ENCODE measurements at regions not wholly inside any gene's neighbourhood (a gene's known extent, or its start where the extent isn't known, plus 50 kb on each side); places are given as distances from the start of the nearest gene placed in this dataset.
"Not testable (repeated sequence)": the region's sequence is repeated elsewhere in the genome, so short reads cannot be mapped to it uniquely, and the experiment has no call there.

DNA sequence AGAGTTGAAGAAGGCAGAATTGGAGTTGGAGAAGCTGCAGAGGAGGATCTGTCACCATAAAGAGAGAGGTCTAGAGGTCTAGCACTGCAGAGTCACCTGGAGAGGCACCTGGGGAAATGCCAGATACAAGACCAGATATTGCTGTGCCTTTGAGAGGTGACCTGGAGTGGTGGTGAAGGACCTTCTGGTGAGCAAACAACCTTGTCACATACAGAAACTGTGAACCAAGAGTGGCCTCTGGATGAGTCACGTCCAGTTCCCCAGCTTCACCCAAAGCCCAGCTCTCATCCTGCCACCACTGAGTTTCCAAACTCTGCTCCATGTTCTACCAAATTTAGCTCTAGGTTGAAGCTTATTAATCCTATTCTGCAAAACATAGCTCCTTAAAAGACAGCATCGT, 131.1 kb upstream of the FBXL7 start:
- no peaks in the 10 kb centered on the region for H3K36me3 ChIP-seq (ENCODE audit: control insufficient read depth, insufficient read depth, low read length)
- WGBS, 2 experiments (ENCODE audit: insufficient coverage in 2 of 2) = 91% methylated on average over 1 of the region's 2 CpGs; no CpG with 5 or more reads in 1 of the 2 experiments
- H3K4me1 ChIP-seq (ENCODE audit: control insufficient read depth, insufficient read depth, low read length, poor library complexity, severe bottlenecking) = no peaks in the 10 kb centered on the region
- H3K9me3 ChIP-seq (ENCODE audit: control insufficient read depth, low read length) = no peaks in the 10 kb centered on the region
- H3K27ac ChIP-seq (ENCODE audit: low read depth, low read length, severe bottlenecking) = no peak overlapping the region
- no peak overlapping the region for H3K4me3 ChIP-seq (ENCODE audit: extremely low read depth, insufficient read depth, low read length, poor library complexity, severe bottlenecking)

- Histone ChIP-seq H3K36me3 (ENCODE audit: control insufficient read depth, insufficient read depth, low read length) (no peaks in the 10 kb centered on the region), H3K4me3 (ENCODE audit: extremely low read depth, insufficient read depth, low read length, poor library complexity, severe bottlenecking) (no peak overlapping the region), H3K27ac (ENCODE audit: low read depth, low read length, severe bottlenecking) (no peak overlapping the region), H3K9me3 (ENCODE audit: control insufficient read depth, low read length) (no peaks in the 10 kb centered on the region), H3K4me1 (ENCODE audit: control insufficient read depth, insufficient read depth, low read length, poor library complexity, severe bottlenecking) (no peaks in the 10 kb centered on the region)
- 84 to 100% methylated on average over 1 to 2 of the region's 3 CpGs for WGBS, 2 experiments (ENCODE audit: insufficient coverage in 2 of 2)
Observed at GRCh38 chr5:15367489-15367888, 132.5 kb upstream of the FBXL7 start.

DNA sequence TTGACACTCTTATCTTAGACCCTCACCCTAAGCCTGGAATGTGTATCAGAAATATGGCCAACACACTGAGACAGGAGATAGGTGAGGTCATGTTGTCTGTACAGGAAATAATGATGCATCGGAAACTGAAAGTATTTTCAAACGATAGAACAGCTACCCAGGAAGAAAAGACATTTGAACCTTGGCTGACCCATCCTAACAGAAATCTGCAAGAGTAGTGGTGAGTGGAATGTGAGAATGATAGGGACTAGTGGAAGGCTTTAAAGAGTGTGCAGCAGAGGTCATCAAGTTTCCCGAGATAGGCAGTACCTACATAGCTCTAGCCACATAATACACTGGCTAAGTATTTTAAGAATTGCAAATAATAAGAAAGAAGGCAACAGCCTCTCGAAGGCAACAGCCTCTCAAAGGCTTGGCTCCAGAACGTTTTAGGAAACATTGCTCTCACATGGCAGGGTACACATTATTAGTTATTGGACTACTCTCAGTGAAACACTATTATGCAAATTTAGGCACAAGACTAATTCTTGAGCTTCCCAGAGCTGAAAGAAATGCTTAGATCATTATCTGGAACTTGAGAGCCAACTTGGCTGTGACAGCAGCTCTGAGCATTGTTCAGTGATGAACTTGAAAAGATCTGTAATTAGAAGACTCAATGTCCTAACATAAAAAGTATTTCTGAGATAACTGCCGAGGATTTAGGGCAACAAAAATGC, 133.1 kb upstream of the FBXL7 start:
- no peak overlapping the region for H3K4me3 ChIP-seq (ENCODE audit: extremely low read depth, insufficient read depth, low read length, poor library complexity, severe bottlenecking)
- H3K36me3 ChIP-seq (ENCODE audit: control insufficient read depth, insufficient read depth, low read length) = no peaks in the 10 kb centered on the region
- H3K4me1 ChIP-seq (ENCODE audit: control insufficient read depth, insufficient read depth, low read length, poor library complexity, severe bottlenecking) = no peaks in the 10 kb centered on the region
- WGBS, 2 experiments (ENCODE audit: insufficient coverage in 2 of 2) = 95 to 96% methylated on average over 4 of the region's 6 CpGs
- no peak overlapping the region for H3K27ac ChIP-seq (ENCODE audit: low read depth, low read length, severe bottlenecking)
- no peaks in the 10 kb centered on the region for H3K9me3 ChIP-seq (ENCODE audit: control insufficient read depth, low read length)

DNA sequence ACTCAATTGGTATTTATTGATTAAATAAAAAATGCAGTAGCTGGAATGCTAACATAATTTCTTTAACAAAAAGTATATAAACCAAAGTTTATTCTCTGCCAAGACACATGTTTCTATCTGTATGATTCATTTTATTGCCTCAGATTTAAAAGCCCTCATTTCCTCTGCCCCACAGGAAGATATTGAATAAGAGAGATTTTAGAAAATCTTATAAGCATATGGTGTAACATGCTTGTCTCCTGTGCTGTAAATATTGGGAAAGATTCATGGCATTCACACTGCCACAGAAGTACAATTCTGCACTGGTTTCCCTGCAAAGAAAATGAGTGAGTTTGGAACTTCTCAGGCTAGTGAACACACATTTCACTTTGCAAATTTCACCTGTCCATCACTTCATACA, 134.9 kb upstream of the FBXL7 start:
- Histone ChIP-seq H3K36me3 (ENCODE audit: control insufficient read depth, insufficient read depth, low read length) (no peaks in the 10 kb centered on the region), H3K27ac (ENCODE audit: low read depth, low read length, severe bottlenecking) (no peak overlapping the region), H3K4me1 (ENCODE audit: control insufficient read depth, insufficient read depth, low read length, poor library complexity, severe bottlenecking) (no peaks in the 10 kb centered on the region), H3K9me3 (ENCODE audit: control insufficient read depth, low read length) (no peaks in the 10 kb centered on the region), H3K4me3 (ENCODE audit: extremely low read depth, insufficient read depth, low read length, poor library complexity, severe bottlenecking) (no peak overlapping the region)

- no peak overlapping the region for H3K27ac ChIP-seq (ENCODE audit: low read depth, low read length, severe bottlenecking)
- H3K4me1 ChIP-seq (ENCODE audit: control insufficient read depth, insufficient read depth, low read length, poor library complexity, severe bottlenecking) = no peaks in the 10 kb centered on the region
- 78 to 100% methylated on average over 1 to 2 of the region's 2 CpGs for WGBS, 2 experiments (ENCODE audit: insufficient coverage in 2 of 2)
- H3K9me3 ChIP-seq (ENCODE audit: control insufficient read depth, low read length) = no peaks in the 10 kb centered on the region
- H3K4me3 ChIP-seq (ENCODE audit: extremely low read depth, insufficient read depth, low read length, poor library complexity, severe bottlenecking) = no peak overlapping the region
- no peaks in the 10 kb centered on the region for H3K36me3 ChIP-seq (ENCODE audit: control insufficient read depth, insufficient read depth, low read length)
Observed at GRCh38 chr5:15363601-15364000, 136.4 kb upstream of the FBXL7 start.

- H3K9me3 ChIP-seq (ENCODE audit: control insufficient read depth, low read length); H3K4me1 ChIP-seq (ENCODE audit: control insufficient read depth, insufficient read depth, low read length, poor library complexity, severe bottlenecking); H3K4me3 ChIP-seq (ENCODE audit: extremely low read depth, insufficient read depth, low read length, poor library complexity, severe bottlenecking); H3K36me3 ChIP-seq (ENCODE audit: control insufficient read depth, insufficient read depth, low read length); H3K27ac ChIP-seq (ENCODE audit: low read depth, low read length, severe bottlenecking): not testable (repeated sequence)
- 61 to 77% methylated on average over 4 of the region's 4 CpGs for WGBS, 2 experiments (ENCODE audit: insufficient coverage in 2 of 2)
Observed at GRCh38 chr5:15357092-15357453, 142.9 kb upstream of the FBXL7 start.

DNA sequence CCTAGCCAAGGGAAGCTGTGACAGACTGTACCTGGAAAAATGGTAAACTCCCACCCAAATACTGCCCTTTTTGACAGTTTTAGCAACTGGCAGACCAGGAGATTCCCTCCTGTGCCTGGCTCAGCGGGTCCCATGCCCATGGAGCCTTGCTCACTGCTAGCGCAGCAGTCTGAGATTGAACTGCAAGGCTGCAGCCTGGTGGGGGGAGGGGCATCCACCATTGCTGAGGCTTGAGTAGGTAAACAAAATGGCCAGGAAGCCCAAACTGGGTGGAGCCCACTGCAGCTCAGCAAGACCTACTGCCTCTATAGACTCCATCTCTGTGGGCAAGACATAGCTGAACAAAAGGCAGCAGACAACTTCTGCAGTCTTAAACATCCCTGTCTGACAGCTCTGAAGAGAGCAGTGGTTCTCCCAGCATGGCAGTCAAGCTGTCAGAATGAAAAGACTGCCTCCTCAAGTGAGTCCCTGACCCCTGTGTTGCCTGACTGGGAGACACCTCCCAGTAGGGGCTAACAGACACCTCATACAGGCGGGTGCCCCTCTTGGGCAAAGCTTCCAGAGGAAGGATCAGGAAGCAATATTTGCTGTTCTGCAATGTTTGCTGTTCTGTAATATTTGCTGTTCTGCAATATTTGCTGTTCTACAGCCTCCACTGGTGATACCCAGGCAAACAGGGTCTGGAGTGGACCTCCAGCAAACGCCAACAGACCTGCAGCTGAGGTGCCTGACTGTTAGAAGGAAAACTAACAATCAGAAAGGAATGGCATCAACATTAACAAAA, 143.5 kb upstream of the FBXL7 start:
- H3K27ac ChIP-seq (ENCODE audit: low read depth, low read length, severe bottlenecking); H3K4me1 ChIP-seq (ENCODE audit: control insufficient read depth, insufficient read depth, low read length, poor library complexity, severe bottlenecking); H3K4me3 ChIP-seq (ENCODE audit: extremely low read depth, insufficient read depth, low read length, poor library complexity, severe bottlenecking); H3K36me3 ChIP-seq (ENCODE audit: control insufficient read depth, insufficient read depth, low read length); H3K9me3 ChIP-seq (ENCODE audit: control insufficient read depth, low read length): not testable (repeated sequence)
- WGBS, 2 experiments (ENCODE audit: insufficient coverage in 2 of 2) = 90 to 100% methylated on average over 2 of the region's 4 CpGs

DNA sequence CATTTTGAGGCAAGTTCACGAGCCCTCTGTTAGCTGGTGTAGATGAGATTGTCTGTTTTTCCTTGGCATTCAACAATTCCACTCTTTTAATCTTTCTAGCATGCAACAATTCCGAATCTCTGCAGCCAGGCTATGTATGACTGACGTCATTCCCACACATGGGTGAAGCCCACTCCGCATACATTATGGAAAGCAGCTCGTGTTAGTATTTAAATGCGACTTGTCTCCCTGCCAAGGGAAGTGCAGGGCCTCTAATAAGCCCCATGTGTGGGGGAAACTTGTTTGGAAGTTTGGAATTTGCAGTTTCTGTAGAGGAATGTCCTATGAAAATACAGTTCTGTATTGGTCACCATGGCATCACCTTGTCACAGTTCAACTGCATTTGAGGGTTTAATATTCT, 146.0 kb upstream of the FBXL7 start:
- Histone ChIP-seq H3K4me1 (ENCODE audit: control insufficient read depth, insufficient read depth, low read length, poor library complexity, severe bottlenecking) (peaks cover 2% of the 10 kb centered on the region), H3K9me3 (ENCODE audit: control insufficient read depth, low read length) (no peaks in the 10 kb centered on the region), H3K4me3 (ENCODE audit: extremely low read depth, insufficient read depth, low read length, poor library complexity, severe bottlenecking) (no peak overlapping the region), H3K36me3 (ENCODE audit: control insufficient read depth, insufficient read depth, low read length) (no peaks in the 10 kb centered on the region), H3K27ac (ENCODE audit: low read depth, low read length, severe bottlenecking) (no peak overlapping the region)
- 53 to 73% methylated on average over 5 of the region's 6 CpGs for WGBS, 2 experiments (ENCODE audit: insufficient coverage in 2 of 2)

- Histone ChIP-seq H3K27ac (ENCODE audit: low read depth, low read length, severe bottlenecking) (no peak overlapping the region), H3K4me3 (ENCODE audit: extremely low read depth, insufficient read depth, low read length, poor library complexity, severe bottlenecking) (no peak overlapping the region), H3K9me3 (ENCODE audit: control insufficient read depth, low read length) (no peaks in the 10 kb centered on the region), H3K36me3 (ENCODE audit: control insufficient read depth, insufficient read depth, low read length) (no peaks in the 10 kb centered on the region), H3K4me1 (ENCODE audit: control insufficient read depth, insufficient read depth, low read length, poor library complexity, severe bottlenecking) (peaks cover 2% of the 10 kb centered on the region)
- WGBS, 2 experiments (ENCODE audit: insufficient coverage in 2 of 2) = 80 to 100% methylated on average over 2 of the region's 3 CpGs
Observed at GRCh38 chr5:15353086-15353645, 146.8 kb upstream of the FBXL7 start.

- Histone ChIP-seq H3K4me1 (ENCODE audit: control insufficient read depth, insufficient read depth, low read length, poor library complexity, severe bottlenecking) (peaks cover 2% of the 10 kb centered on the region), H3K27ac (ENCODE audit: low read depth, low read length, severe bottlenecking) (no peak overlapping the region), H3K36me3 (ENCODE audit: control insufficient read depth, insufficient read depth, low read length) (no peaks in the 10 kb centered on the region), H3K9me3 (ENCODE audit: control insufficient read depth, low read length) (no peaks in the 10 kb centered on the region), H3K4me3 (ENCODE audit: extremely low read depth, insufficient read depth, low read length, poor library complexity, severe bottlenecking) (no peak overlapping the region)
- no CpG with 5 or more reads among the region's 1 CpG for WGBS, 2 experiments (ENCODE audit: insufficient coverage in 2 of 2)
Observed at GRCh38 chr5:15350614-15351013, 149.4 kb upstream of the FBXL7 start.

DNA sequence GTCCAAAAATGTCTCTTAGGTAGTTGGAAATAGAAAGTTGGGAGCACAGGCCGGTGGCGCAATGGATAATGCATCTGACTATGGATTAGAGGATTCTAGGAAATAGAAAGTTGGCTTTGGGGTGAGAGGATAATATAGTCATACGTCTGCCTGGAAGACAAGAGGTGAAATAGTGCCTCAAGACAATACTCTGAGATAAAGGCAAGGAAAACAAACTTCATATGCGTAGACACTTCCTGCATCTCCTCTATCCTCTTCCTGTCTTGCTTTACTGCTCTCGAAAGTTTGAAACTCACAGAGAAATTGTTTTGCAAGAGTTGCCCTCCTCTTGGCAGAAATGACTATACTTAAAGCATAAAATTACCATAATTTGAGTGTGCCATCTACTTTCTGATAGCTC, 153.2 kb upstream of the FBXL7 start:
- no peaks in the 10 kb centered on the region for H3K4me1 ChIP-seq (ENCODE audit: control insufficient read depth, insufficient read depth, low read length, poor library complexity, severe bottlenecking)
- WGBS, 2 experiments (ENCODE audit: insufficient coverage in 2 of 2) = 93 to 94% methylated on average over 4 to 5 of the region's 5 CpGs
- H3K9me3 ChIP-seq (ENCODE audit: control insufficient read depth, low read length) = no peaks in the 10 kb centered on the region
- no peak overlapping the region for H3K27ac ChIP-seq (ENCODE audit: low read depth, low read length, severe bottlenecking)
- H3K36me3 ChIP-seq (ENCODE audit: control insufficient read depth, insufficient read depth, low read length) = no peaks in the 10 kb centered on the region
- H3K4me3 ChIP-seq (ENCODE audit: extremely low read depth, insufficient read depth, low read length, poor library complexity, severe bottlenecking) = no peak overlapping the region

Data from mesodermal cell (in vitro differentiated cells).